H9 (cell line): ENCODE measurements at regions not wholly inside any gene's neighbourhood (a gene's known extent, or its start where the extent isn't known, plus 50 kb on each side); places are given as distances from the start of the nearest gene placed in this dataset.

Experiments used
- DNase-seq: peaks from one replicate; pipeline ENCODE4 v3.0.0-alpha.2; 2017
- H2AFZ ChIP-seq: one replicate; pipeline ENCODE4 v1.6.1; 2013; ENCODE audit warnings: mild to moderate bottlenecking, low read length, control low read depth, moderate library complexity
- H2AK5ac ChIP-seq: 2 replicates; pipeline ENCODE4 v1.6.1; 2013; ENCODE audit warnings: low read length, control low read depth, mixed read lengths; ENCODE audit not compliant: insufficient read length
- H2BK120ac ChIP-seq: one replicate; pipeline ENCODE4 v1.6.1; 2013; ENCODE audit warnings: low read depth, mild to moderate bottlenecking, low read length, control low read depth, inconsistent platforms; ENCODE audit not compliant: poor library complexity, severe bottlenecking
- H2BK12ac ChIP-seq: 2 replicates; pipeline ENCODE4 v1.6.1; 2013; ENCODE audit warnings: low read length, control low read depth, mixed read lengths, low read depth; ENCODE audit not compliant: insufficient read length
- H2BK15ac ChIP-seq: 2 replicates; pipeline ENCODE4 v1.6.1; 2013; ENCODE audit warnings: low read depth, low read length, control low read depth
- H2BK20ac ChIP-seq: one replicate; pipeline ENCODE4 v1.6.1; 2013; ENCODE audit warnings: low read depth, mild to moderate bottlenecking, low read length, control low read depth, inconsistent platforms; ENCODE audit not compliant: poor library complexity, severe bottlenecking
- H2BK5ac ChIP-seq: 2 replicates; pipeline ENCODE4 v1.6.1; 2013; ENCODE audit warnings: low read length, control low read depth, mixed read lengths; ENCODE audit not compliant: insufficient read length
- H3K14ac ChIP-seq: 2 replicates; pipeline ENCODE4 v1.6.1; 2013; ENCODE audit warnings: low read length, control low read depth; ENCODE audit not compliant: insufficient read depth
- H3K18ac ChIP-seq: 2 replicates; pipeline ENCODE4 v1.6.1; 2013; ENCODE audit warnings: low read depth, mild to moderate bottlenecking, mixed read lengths, low read length, control low read depth; ENCODE audit not compliant: insufficient read length
- H3K23ac ChIP-seq: 2 replicates; pipeline ENCODE4 v1.6.1; 2013; ENCODE audit warnings: low read length, control low read depth, mixed read lengths, low read depth; ENCODE audit not compliant: insufficient read length
- H3K23me2 ChIP-seq: 2 replicates; pipeline ENCODE4 v1.6.1; 2013; ENCODE audit warnings: low read depth, mild to moderate bottlenecking, mixed read lengths, low read length, control low read depth; ENCODE audit not compliant: insufficient read length, poor library complexity, severe bottlenecking
- H3K27ac ChIP-seq: 2 replicates; pipeline ENCODE4 v1.5.1; 2013; ENCODE audit warnings: low read length, control low read depth, mixed read lengths, low read depth; ENCODE audit not compliant: insufficient read length
- H3K27me3 ChIP-seq: 2 replicates; pipeline ENCODE4 v1.6.1; 2013; ENCODE audit warnings: low read length, control low read depth, inconsistent platforms; ENCODE audit not compliant: insufficient read depth
- H3K4ac ChIP-seq: 2 replicates; pipeline ENCODE4 v1.6.1; 2013; ENCODE audit warnings: low read depth, mild to moderate bottlenecking, control low read depth, inconsistent platforms, low read length, moderate library complexity
- H3K4me1 ChIP-seq: 2 replicates; pipeline ENCODE4 v1.6.1; 2013; ENCODE audit warnings: low read length, control low read depth, inconsistent platforms; ENCODE audit not compliant: insufficient read depth
- H3K4me2 ChIP-seq: 2 replicates; pipeline ENCODE4 v1.6.1; 2013; ENCODE audit warnings: low read length, control low read depth, mixed read lengths; ENCODE audit not compliant: insufficient read length, insufficient read depth
- H3K56ac ChIP-seq: 2 replicates; pipeline ENCODE4 v1.6.1; 2013; ENCODE audit warnings: low read depth, mild to moderate bottlenecking, mixed read lengths, low read length, control low read depth; ENCODE audit not compliant: insufficient read length
- H3K79me1 ChIP-seq: 2 replicates; pipeline ENCODE4 v1.6.1; 2013; ENCODE audit warnings: low read depth, mild to moderate bottlenecking, moderate library complexity, low read length, control low read depth, inconsistent platforms; ENCODE audit not compliant: insufficient read depth, poor library complexity, severe bottlenecking
- H3K79me2 ChIP-seq: 2 replicates; pipeline ENCODE4 v1.6.1; 2013; ENCODE audit warnings: low read length, control low read depth, inconsistent platforms; ENCODE audit not compliant: insufficient read depth
- H3K9ac ChIP-seq: 2 replicates; pipeline ENCODE4 v1.6.1; 2013; ENCODE audit warnings: low read length, control low read depth, mixed read lengths; ENCODE audit not compliant: insufficient read length; ENCODE audit errors: extremely low read depth
- H3K9me3 ChIP-seq: one replicate; pipeline ENCODE4 v1.6.1; 2013; ENCODE audit warnings: low read depth, low read length, inconsistent platforms; ENCODE audit not compliant: control insufficient read depth
- H3T11ph ChIP-seq: one replicate; pipeline ENCODE4 v1.6.1; 2013; ENCODE audit warnings: mild to moderate bottlenecking, low read length, control low read depth, inconsistent platforms
- H4K20me1 ChIP-seq: one replicate; pipeline ENCODE4 v1.6.1; 2013; ENCODE audit not compliant: control insufficient read depth, insufficient read length, insufficient read depth
- H4K5ac ChIP-seq: 2 replicates; pipeline ENCODE4 v1.6.1; 2013; ENCODE audit warnings: low read depth, mild to moderate bottlenecking, mixed read lengths, low read length, control low read depth; ENCODE audit not compliant: insufficient read length
- H4K8ac ChIP-seq: replicated peaks from 2 replicates; pipeline ENCODE4 v1.6.1; 2013; ENCODE audit warnings: low read length, control low read depth, mixed read lengths, low read depth; ENCODE audit not compliant: insufficient read length
- H4K91ac ChIP-seq: 2 replicates; pipeline ENCODE4 v1.6.1; 2013; ENCODE audit warnings: low read depth, mild to moderate bottlenecking, moderate library complexity, mixed read lengths, low read length, control low read depth; ENCODE audit not compliant: insufficient read length
- H3K27ac Mint-ChIP-seq, 3 experiments: 2 replicates in 2 of 3; 3 replicates in 1 of 3; pipeline ENCODE4 v1.8.0; 2020 to 2021; ENCODE audit warnings: mixed read lengths in 3 of 3, mild to moderate bottlenecking in 1 of 3, moderate library complexity in 1 of 3
- H3K27me3 Mint-ChIP-seq: 2 replicates; pipeline ENCODE4 v1.8.0; 2021; ENCODE audit warnings: low read depth, mild to moderate bottlenecking, moderate library complexity, mixed read lengths
- H3K36me3 Mint-ChIP-seq, 3 experiments: 2 replicates in 2 of 3; 3 replicates in 1 of 3; pipeline ENCODE4 v1.8.0; 2020 to 2021; ENCODE audit warnings: low read depth in 3 of 3, mixed read lengths in 3 of 3; ENCODE audit not compliant: insufficient read depth in 1 of 3
- H3K4me1 Mint-ChIP-seq, 2 experiments: 2 replicates each; pipeline ENCODE4 v1.8.0; 2020; ENCODE audit warnings: mixed read lengths in 2 of 2
- H3K4me3 Mint-ChIP-seq, 2 experiments: 2 replicates in 1 of 2; 3 replicates in 1 of 2; pipeline ENCODE4 v1.8.0; 2020 to 2021; ENCODE audit warnings: mild to moderate bottlenecking in 2 of 2, mixed read lengths in 2 of 2, moderate library complexity in 1 of 2
- H3K9me3 Mint-ChIP-seq, 2 experiments: 2 replicates in 1 of 2; 3 replicates in 1 of 2; pipeline ENCODE4 v1.8.0; 2020; ENCODE audit warnings: mild to moderate bottlenecking in 2 of 2, mixed read lengths in 2 of 2, moderate library complexity in 1 of 2
- WGBS: extraction: QIAGEN DNeasy Blood & Tissue Kit; methylation state at CpG from one replicate; pipeline ENCODE4 v1.1.7; 2013; ENCODE audit warnings: missing lambda C conversion rate, low lambda C conversion rate, mixed read lengths; ENCODE audit not compliant: insufficient read length; ENCODE audit errors: extremely low coverage; 5-methylcytosine and 5-hydroxymethylcytosine counted together
- TF ChIP-seq, protein P1 (sequence below): fragments of 200-600 bp; sonication (generic); conservative IDR thresholded peaks from 3 replicates; pipeline ENCODE4 v1.8.0; 2021; ENCODE audit warnings: antibody characterized with exemption, mild to moderate bottlenecking

- Mint-ChIP-seq H3K27ac (0 out of 7 replicates have a peak overlapping the region, but pooled peaks of 1 of the 3 experiments have one; percentile 57), H3K4me1 (peaks cover 12 to 17% of the 10 kb centered on the region in 2 experiments)
Measured at GRCh38 chr1:199305053-199305452, 666.2 kb downstream of the PTPRC start.

More at GRCh38 chr1:199305053-199305452, 666.2 kb downstream of the PTPRC start:
- Mint-ChIP-seq H3K4me3 (no peak overlapping the region), H3K9me3 (no peaks in the 10 kb centered on the region), H3K27me3 (no peaks in the 10 kb centered on the region), H3K36me3 (no peaks in the 10 kb centered on the region)
- H2BK5ac ChIP-seq, result no peak overlapping the region
- no peak overlapping the region for H3K27ac ChIP-seq
- no CpG with 5 or more reads among the region's 2 CpGs for WGBS
- no peak overlapping the region for H2BK15ac ChIP-seq
- no peak overlapping the region for H3K4me2 ChIP-seq
- no peak overlapping the region for H3T11ph ChIP-seq
- no peak overlapping the region for H4K8ac ChIP-seq
- no peak overlapping the region for H3K9ac ChIP-seq
- no peak overlapping the region for H2BK20ac ChIP-seq
- H3K27me3 ChIP-seq, result no peaks in the 10 kb centered on the region
- DNase-seq, result no peak
- H2BK12ac ChIP-seq, result no peak overlapping the region
- no peak overlapping the region for H3K18ac ChIP-seq
- no peaks in the 10 kb centered on the region for H3K79me2 ChIP-seq
- H3K56ac ChIP-seq, result no peak overlapping the region
- H2AK5ac ChIP-seq, result no peak overlapping the region
- H3K9me3 ChIP-seq, result no peaks in the 10 kb centered on the region
- no peak overlapping the region for H2BK120ac ChIP-seq
- H4K5ac ChIP-seq, result no peak overlapping the region
- no peak overlapping the region for H3K4ac ChIP-seq
- H3K79me1 ChIP-seq, result no peaks in the 10 kb centered on the region
- H4K20me1 ChIP-seq, result no peaks in the 10 kb centered on the region
- TF ChIP-seq, protein P1, sequence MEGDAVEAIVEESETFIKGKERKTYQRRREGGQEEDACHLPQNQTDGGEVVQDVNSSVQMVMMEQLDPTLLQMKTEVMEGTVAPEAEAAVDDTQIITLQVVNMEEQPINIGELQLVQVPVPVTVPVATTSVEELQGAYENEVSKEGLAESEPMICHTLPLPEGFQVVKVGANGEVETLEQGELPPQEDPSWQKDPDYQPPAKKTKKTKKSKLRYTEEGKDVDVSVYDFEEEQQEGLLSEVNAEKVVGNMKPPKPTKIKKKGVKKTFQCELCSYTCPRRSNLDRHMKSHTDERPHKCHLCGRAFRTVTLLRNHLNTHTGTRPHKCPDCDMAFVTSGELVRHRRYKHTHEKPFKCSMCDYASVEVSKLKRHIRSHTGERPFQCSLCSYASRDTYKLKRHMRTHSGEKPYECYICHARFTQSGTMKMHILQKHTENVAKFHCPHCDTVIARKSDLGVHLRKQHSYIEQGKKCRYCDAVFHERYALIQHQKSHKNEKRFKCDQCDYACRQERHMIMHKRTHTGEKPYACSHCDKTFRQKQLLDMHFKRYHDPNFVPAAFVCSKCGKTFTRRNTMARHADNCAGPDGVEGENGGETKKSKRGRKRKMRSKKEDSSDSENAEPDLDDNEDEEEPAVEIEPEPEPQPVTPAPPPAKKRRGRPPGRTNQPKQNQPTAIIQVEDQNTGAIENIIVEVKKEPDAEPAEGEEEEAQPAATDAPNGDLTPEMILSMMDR, result no peak
- no peak overlapping the region for H3K23ac ChIP-seq
- no peak overlapping the region for H3K14ac ChIP-seq
- H4K91ac ChIP-seq, result no peak overlapping the region
- no peaks in the 10 kb centered on the region for H3K23me2 ChIP-seq
- peaks cover 3% of the 10 kb centered on the region for H3K4me1 ChIP-seq
- H2AFZ ChIP-seq, result no peak overlapping the region
